Adrenal gland (tissue), 9 donors: ENCODE measurements at regions not wholly inside any gene's neighbourhood (a gene's known extent, or its start where the extent isn't known, plus 50 kb on each side); places are given as distances from the start of the nearest gene placed in this dataset.

Source experiments
- DNase-seq, 7 donors: peaks; one replicate each; pipeline ENCODE4 v3.0.0-alpha.2; 2019 to 2020
- H3K27ac ChIP-seq, 5 donors: fragments of 200-600 bp; sonication (generic) in 4 of 5; 1 replicate in 3 of 5; 2 replicates in 2 of 5; pipeline versions ENCODE4 v1.5.1 to v1.8.0; 2016 to 2020; ENCODE audit warnings: mild to moderate bottlenecking in 1 of 5
- H3K27me3 ChIP-seq: fragments of 200-600 bp; 2 replicates; pipeline ENCODE4 v1.8.0; 2021
- H3K36me3 ChIP-seq, 2 donors: fragments of 200-600 bp; replicated peaks in 1 of 2; 1 replicate in 1 of 2; 2 replicates in 1 of 2; pipeline versions ENCODE4 v1.5.1 to v1.8.0; 2018 to 2022
- H3K4me1 ChIP-seq, 2 donors: fragments of 200-600 bp; replicated peaks in 1 of 2; 1 replicate in 1 of 2; 2 replicates in 1 of 2; pipeline versions ENCODE4 v1.5.1 to v1.8.0; 2018 to 2021
- H3K4me3 ChIP-seq, 4 donors: fragments of 200-600 bp; sonication (generic) in 3 of 4; one replicate each; pipeline ENCODE4 v1.5.1; 2016 to 2018
- H3K9me3 ChIP-seq, 3 donors: fragments of 200-600 bp; sonication (generic) in 1 of 3; replicated peaks in 1 of 3; 1 replicate in 2 of 3; 2 replicates in 1 of 3; pipeline versions ENCODE4 v1.5.1 to v1.8.0; 2016 to 2021
- CTCF ChIP-seq, 6 experiments: fragments of 450-650 bp in 4 of 6; fragments of 200-600 bp in 2 of 6; sonication (generic) in 1 of 6; IDR thresholded peaks; 1 replicate in 5 of 6; 2 replicates in 1 of 6; pipeline versions ENCODE4 v1.5.1 to v1.8.0; 2016 to 2021; ENCODE audit warnings: antibody characterized with exemption in 6 of 6, mild to moderate bottlenecking in 2 of 6, moderate library complexity in 1 of 6
- POLR2A ChIP-seq, 2 donors: fragments of 450-650 bp; IDR thresholded peaks; one replicate each; pipeline ENCODE4 v1.6.1; 2017; ENCODE audit warnings: antibody characterized with exemption in 2 of 2, mild to moderate bottlenecking in 2 of 2, moderate library complexity in 1 of 2
- WGBS, 4 donors: extraction: QIAGEN DNeasy Blood & Tissue Kit in 2 of 4; methylation state at CpG; one replicate each; pipeline versions ENCODE4 v1.1.5 to v1.1.7; 2013 to 2017; 5-methylcytosine and 5-hydroxymethylcytosine counted together
- intact Hi-C, 2 donors: fragments of 100-400 bp; cut with DNase I; formaldehyde crosslinking; loops; one replicate each; pipeline versions ENCODE4 v1.14.1 to v1.15.0; 2022 to 2023
- donor health status: healthy with polysubstance abuse.
- donor health status: Bipolar disorder and iron deficiency.
- donor health status: DM: yes; HTN: yes; CAD: no.
- donor health status: DM: no; HTN: no; CAD: no.
- donor health status: DM: no; HTN: no; CAD: no.

GRCh38 chr1:4270651-4271337 is 370.7 kb upstream of the C1orf174 start:
- Histone ChIP-seq H3K36me3 (no peaks in the 10 kb centered on the region), H3K9me3 (no peaks in the 10 kb centered on the region), H3K4me1 (no peaks in the 10 kb centered on the region), H3K27ac (no peak overlapping the region), H3K4me3 (no peak overlapping the region), H3K27me3 (peaks cover 4% of the 10 kb centered on the region)
- intact Hi-C loops, result no loop called here
- no peak for DNase-seq
- no peak for TF ChIP-seq CTCF (IDR thresholded peaks at IDR 0.05)
- TF ChIP-seq POLR2A (IDR thresholded peaks at IDR 0.05), result no peak
- WGBS, 4 donors, result 72 to 85% (median 79%) methylated on average over 7 to 13 of the region's 13 CpGs

GRCh38 chr1:4271338-4271998 is 371.4 kb upstream of the C1orf174 start:
- Histone ChIP-seq H3K4me1 (no peaks in the 10 kb centered on the region), H3K9me3 (no peaks in the 10 kb centered on the region), H3K27me3 (peaks cover 4% of the 10 kb centered on the region), H3K36me3 (no peaks in the 10 kb centered on the region), H3K27ac (no peak overlapping the region), H3K4me3 (no peak overlapping the region)
- TF ChIP-seq POLR2A (IDR thresholded peaks at IDR 0.05) (no peak), CTCF (IDR thresholded peaks at IDR 0.05) (no peak)
- DNase-seq, result no peak
- 74 to 82% (median 80%) methylated on average over 8 of the region's 8 CpGs for WGBS, 4 donors
- intact Hi-C loops, result no loop called here

GRCh38 chr1:4272568-4272967 is 372.5 kb upstream of the C1orf174 start:
- no peaks in the 10 kb centered on the region for H3K36me3 ChIP-seq
- TF ChIP-seq POLR2A (IDR thresholded peaks at IDR 0.05) (no peak), CTCF (IDR thresholded peaks at IDR 0.05) (no peak)
- no peak overlapping the region for H3K27ac ChIP-seq
- no peaks in the 10 kb centered on the region for H3K9me3 ChIP-seq
- H3K27me3 ChIP-seq, result peaks cover 4% of the 10 kb centered on the region
- intact Hi-C loops, result no loop called here
- H3K4me1 ChIP-seq, result no peaks in the 10 kb centered on the region
- no peak for DNase-seq
- no peak overlapping the region for H3K4me3 ChIP-seq
- 45 to 59% (median 52%) methylated on average over 3 of the region's 3 CpGs for WGBS, 4 donors

GRCh38 chr1:4273243-4273642 is 373.2 kb upstream of the C1orf174 start:
- DNase-seq, result no peak
- H3K36me3 ChIP-seq, result no peaks in the 10 kb centered on the region
- H3K9me3 ChIP-seq, result peaks cover 0 to 3% (median 0%) of the 10 kb centered on the region in 3 donors
- TF ChIP-seq CTCF (IDR thresholded peaks at IDR 0.05) (no peak), POLR2A (IDR thresholded peaks at IDR 0.05) (no peak)
- H3K27ac ChIP-seq, result no peak overlapping the region
- no peak overlapping the region for H3K4me3 ChIP-seq
- H3K27me3 ChIP-seq, result peaks cover 4% of the 10 kb centered on the region
- no peaks in the 10 kb centered on the region for H3K4me1 ChIP-seq
- WGBS, 4 donors, result 59 to 67% (median 60%) methylated on average over 3 of the region's 3 CpGs
- intact Hi-C loops, result no loop called here
